ENCODE measurements at regions not wholly inside any gene's neighbourhood (a gene's known extent, or its start where the extent isn't known, plus 50 kb on each side); places are given as distances from the start of the nearest gene placed in this dataset.
"Not testable (repeated sequence)": the region's sequence is repeated elsewhere in the genome, so short reads cannot be mapped to it uniquely, and the experiment has no call there.

DNA sequence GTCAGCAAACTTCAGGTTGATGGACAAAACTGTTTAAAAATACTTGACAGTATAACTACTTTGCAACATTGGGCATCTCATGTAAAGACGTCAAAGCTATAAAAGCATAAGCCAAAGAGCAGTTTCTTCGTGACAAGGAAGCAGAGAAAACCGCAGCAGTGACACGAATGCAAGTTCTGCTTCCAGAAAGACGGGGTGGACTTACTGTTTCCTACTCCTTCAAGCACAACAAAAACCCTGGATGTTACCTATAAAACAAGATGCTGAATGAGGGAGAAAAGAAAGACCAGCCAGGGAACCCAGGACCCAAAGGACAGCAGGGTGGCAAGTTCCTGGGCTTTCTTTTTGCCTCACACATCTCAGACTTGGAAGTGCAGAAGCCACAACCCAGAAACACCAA, 98.0 kb downstream of the DLL1 start:
- DNase-seq, result no peak

GRCh38 chr6:170192101-170192500, 98.8 kb downstream of the DLL1 start:
- not testable (repeated sequence) for DNase-seq

- no peak for DNase-seq
These were observed 100.8 kb downstream of the DLL1 start for GRCh38 chr6:170190046-170190445.

- no peak for DNase-seq
These were observed 101.6 kb downstream of the DLL1 start for GRCh38 chr6:170189236-170189635.

GRCh38 chr6:170188571-170189001, 102.3 kb downstream of the DLL1 start:
- no peak for DNase-seq

DNA sequence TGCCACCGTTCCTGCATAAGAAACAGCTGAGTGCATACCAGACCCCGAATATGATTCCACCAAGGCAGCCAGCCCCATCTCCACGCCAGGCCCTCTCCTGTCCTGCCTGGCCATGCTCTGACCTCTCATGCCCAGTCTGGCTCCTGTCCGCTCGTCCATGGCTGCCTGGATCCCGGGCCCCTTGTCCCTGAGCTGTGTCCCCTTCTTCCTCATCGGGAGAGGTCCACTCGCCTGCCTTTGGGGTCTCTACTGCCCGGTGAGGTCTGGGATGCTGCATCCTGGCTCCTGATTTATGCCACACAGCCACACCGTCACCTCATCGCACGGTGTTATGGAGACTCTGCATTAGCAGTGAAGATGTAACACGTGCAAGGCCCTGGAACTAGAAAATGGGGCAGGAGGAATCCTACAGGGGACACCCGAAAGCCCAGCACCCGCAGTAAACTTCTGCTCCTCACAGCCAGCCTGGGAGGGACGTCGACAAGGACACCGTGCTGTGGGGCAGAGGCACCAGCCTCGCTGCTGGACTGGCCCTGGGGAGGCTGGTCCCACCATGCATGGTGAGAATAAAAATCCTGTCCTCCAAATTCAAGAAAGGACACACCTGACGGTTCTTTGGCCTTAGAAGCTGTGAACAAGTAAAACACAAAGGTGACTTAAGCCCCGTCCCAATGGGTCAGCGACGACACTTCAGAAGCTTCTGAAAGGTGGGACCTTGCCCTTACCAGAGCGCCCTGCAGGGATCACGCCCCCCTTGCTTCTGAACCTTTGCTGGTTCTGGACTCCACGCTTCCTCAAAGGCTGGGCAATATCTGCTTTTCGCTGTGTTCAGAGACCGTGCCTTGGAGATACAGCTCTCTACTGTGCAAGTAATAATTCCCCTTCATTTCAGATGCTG, 103.0 kb downstream of the DLL1 start:
- no peak for DNase-seq

GRCh38 chr6:170186941-170187668, 103.8 kb downstream of the DLL1 start:
- no peak for DNase-seq

DNA sequence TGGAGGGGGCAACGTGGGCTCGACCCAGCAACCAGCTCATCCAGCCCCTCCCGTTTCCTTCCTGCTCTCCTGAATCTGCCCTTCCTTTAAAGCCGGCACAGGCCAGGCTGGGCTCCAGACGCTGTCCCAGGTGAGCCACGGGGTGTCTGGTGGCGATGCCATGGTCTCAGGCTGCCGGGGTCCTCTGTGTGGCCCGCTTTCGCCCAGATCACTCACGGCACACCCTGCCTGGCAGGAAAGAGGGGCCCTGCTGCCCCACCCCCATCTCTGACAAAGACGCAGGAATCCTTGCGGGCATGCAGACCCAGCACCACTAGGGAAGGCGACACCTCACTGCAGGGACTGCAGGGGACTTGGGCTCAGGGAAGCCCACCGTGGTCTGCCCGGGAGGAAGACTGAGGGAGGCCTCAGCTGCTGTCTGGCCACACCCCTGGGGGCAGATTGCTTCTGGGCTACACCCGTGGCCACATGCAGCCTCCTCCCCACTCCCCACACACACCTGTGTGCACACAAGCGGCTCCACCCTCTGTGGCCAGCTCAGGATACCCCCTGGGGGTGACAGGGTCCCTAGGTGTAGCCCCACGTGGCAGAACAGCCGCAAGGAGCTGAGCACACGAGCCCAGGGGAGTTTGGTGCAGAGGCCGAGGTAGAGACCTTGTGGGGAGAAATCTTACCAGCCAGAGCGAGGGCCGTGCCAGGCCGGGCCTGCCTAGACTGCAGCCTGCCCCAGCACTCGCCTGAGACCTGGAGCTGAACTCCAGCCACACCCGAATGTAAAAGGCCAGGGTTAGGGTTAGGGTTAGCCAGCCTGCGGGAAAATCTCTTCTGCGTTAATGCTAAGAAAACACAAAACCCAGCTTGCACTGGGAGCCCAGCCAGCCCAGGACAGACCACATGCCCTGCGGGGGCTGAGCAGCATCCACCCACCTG, 104.6 kb downstream of the DLL1 start:
- DNase-seq, result no peak

GRCh38 chr6:170185175-170185978, 105.5 kb downstream of the DLL1 start:
- no peak for DNase-seq

GRCh38 chr6:170184316-170184715, 106.6 kb downstream of the DLL1 start:
- DNase-seq, result no peak

DNA sequence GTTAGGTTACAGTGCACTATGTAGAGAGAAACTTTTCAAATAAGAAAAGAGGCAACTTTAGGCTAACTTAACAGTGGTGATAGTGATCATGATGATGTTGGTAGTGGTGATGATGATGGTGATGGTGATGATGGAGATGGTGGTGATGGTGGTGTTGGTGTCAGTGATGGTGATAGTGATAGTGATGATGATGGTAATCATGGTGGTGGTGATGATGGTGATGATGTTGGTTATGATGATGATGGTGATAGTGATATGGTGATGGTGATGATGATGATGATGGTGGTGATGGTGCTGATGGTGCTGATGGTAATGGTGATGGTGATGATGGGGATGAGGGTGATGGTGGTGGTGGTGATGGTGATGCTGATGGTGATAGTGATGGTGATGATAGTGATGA, 107.4 kb downstream of the DLL1 start:
- DNase-seq, result no peak

DNA sequence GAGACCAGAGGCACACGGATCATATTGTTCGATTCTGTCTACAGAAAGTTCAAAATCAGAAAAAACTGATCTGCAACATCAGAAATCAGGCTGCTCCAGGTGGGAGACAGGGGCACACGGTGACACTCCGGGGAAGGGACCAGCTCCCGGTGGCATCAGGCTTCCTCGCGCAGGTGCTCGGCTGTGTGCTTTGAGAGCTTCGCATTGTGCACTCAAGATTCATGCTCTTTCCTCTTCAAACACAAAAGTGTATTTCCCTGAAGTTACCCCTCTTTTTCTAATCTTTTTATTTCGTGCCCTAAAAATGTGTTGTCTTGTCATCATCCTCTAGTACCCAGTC, 108.1 kb downstream of the DLL1 start:
- no peak for DNase-seq

- DNase-seq, result no peak
These were observed 108.6 kb downstream of the DLL1 start for GRCh38 chr6:170182093-170182780.

- DNase-seq, result no peak
These were observed 109.6 kb downstream of the DLL1 start for GRCh38 chr6:170181338-170181690.

DNA sequence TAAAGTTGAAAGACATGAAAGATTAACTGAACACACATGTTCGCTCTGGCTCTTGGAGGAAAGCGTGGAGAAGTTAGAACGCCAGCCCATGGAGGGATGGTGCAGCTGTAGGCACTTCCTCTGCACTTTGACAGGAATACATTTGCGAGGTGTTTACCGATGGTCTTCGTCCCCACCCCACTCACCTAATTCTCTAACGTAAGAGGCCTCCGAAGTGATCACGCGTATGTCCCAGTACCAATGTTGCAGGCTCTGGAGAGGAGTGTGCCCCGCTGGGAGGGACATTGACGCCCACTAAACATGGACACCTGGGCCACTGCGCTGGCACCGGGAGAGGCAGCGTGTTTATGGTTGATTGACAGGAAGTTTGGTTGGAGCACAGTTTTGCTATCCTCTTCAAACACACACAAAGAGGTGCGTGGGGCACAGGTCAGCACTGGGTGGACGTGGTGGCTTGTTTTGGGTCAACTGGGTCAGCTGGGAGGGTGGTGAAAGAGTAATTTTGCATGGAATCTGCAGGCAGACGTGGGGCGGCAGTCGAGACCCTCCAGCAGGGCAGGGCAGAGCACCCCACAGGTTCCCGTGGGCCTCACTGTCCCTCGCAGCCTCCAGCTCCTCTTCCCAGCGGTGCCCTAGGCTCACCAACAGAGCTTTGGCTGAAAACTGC, 110.1 kb downstream of the DLL1 start:
- no peak for DNase-seq

GRCh38 chr6:170179616-170180324, 111.1 kb downstream of the DLL1 start:
- no peak for DNase-seq

- no peak for DNase-seq
These were observed 112.1 kb downstream of the DLL1 start for GRCh38 chr6:170178561-170179477.

DNA sequence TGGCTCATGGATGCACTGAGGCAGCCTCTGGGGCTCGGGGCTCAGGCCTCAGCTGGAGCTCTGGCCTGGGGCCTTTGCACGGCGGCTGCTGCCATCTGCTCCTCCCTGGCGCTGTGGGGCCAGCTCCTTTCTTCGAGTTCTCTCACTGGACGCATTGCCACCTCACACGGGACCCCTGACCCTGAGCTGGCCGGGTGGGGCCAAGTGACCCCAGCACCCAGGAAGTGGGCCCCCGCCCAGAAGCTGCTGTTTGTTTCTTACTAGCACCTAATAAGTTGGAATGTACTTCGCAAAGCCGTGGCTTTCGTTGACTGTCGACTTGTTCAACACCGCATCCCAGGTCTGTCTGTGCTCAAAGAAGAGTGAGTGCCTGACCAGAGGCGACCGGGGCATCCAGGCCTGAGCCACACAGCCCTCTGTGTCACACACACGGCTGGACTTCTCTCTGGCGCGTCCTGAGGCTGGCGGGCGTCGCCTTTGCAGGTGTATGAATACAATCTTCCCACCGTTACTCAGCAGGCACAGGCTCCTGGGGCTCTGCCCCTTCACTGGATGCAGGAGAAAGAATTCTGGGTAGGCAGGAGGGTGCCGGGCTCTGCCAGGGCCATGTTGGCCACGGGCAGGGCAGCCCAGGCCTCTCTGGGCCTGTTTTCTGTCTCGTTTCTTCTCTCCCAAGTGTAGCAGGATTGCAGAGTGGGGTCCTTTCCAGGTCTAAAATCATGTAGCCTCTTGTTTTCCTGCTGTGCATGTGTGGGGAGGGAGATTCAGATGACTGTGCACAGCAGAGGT, 112.9 kb downstream of the DLL1 start:
- DNase-seq, result no peak

All from stimulated activated CD4-positive, alpha-beta T cell treated with anti-CD3 and anti-CD28 coated beads, Interleukin-15, amount 100 ng/mL, for 24 hours (primary cell).